Pons (tissue), 1 donor: ENCODE measurements at regions not wholly inside any gene's neighbourhood (a gene's known extent, or its start where the extent isn't known, plus 50 kb on each side); places are given as distances from the start of the nearest gene placed in this dataset.
"Not testable (repeated sequence)": the region's sequence is repeated elsewhere in the genome, so short reads cannot be mapped to it uniquely, and the experiment has no call there.

Source experiments
- DNase-seq: peaks from one replicate; pipeline ENCODE4 v3.0.0-alpha.2; 2016; ENCODE audit warnings: low spot score

GRCh38 chr2:16971722-16972234 lies 306.1 kb upstream of the CYRIA start:
- DNase-seq = no peak

GRCh38 chr2:16970948-16971347 lies 305.3 kb upstream of the CYRIA start:
- DNase-seq = not testable (repeated sequence)

- DNase-seq = no peak
These were observed 296.9 kb upstream of the CYRIA start for GRCh38 chr2:16962505-16962904.

GRCh38 chr2:16960579-16960978 lies 294.9 kb upstream of the CYRIA start:
- DNase-seq = no peak

- DNase-seq = no peak
These were observed 292.6 kb upstream of the CYRIA start for GRCh38 chr2:16958266-16958665.

- DNase-seq = no peak
These were observed 287.2 kb upstream of the CYRIA start for GRCh38 chr2:16952805-16953204.

- DNase-seq = no peak
These were observed 286.7 kb upstream of the CYRIA start for GRCh38 chr2:16952368-16952767.

- no peak for DNase-seq
These were observed 284.8 kb upstream of the CYRIA start for GRCh38 chr2:16950436-16950835.

GRCh38 chr2:16948710-16949109 lies 283.1 kb upstream of the CYRIA start:
- DNase-seq = no peak

- no peak for DNase-seq
These were observed 282.4 kb upstream of the CYRIA start for GRCh38 chr2:16948053-16948452.

- DNase-seq = no peak
These were observed 277.8 kb upstream of the CYRIA start for GRCh38 chr2:16943279-16943958.

- no peak for DNase-seq
These were observed 274.6 kb upstream of the CYRIA start for GRCh38 chr2:16940214-16940613.

GRCh38 chr2:16939771-16940170 lies 274.1 kb upstream of the CYRIA start:
- DNase-seq = no peak

GRCh38 chr2:16933355-16933754 lies 267.7 kb upstream of the CYRIA start:
- DNase-seq = no peak

- no peak for DNase-seq
These were observed 267.2 kb upstream of the CYRIA start for GRCh38 chr2:16932826-16933225.

GRCh38 chr2:16931441-16931840 lies 265.8 kb upstream of the CYRIA start:
- DNase-seq = no peak

GRCh38 chr2:16927398-16927797 lies 261.8 kb upstream of the CYRIA start:
- no peak for DNase-seq

GRCh38 chr2:16925145-16925544 lies 259.5 kb upstream of the CYRIA start:
- no peak for DNase-seq

GRCh38 chr2:16915341-16915755 lies 249.7 kb upstream of the CYRIA start:
- DNase-seq = not testable (repeated sequence)

GRCh38 chr2:16911746-16912145 lies 246.1 kb upstream of the CYRIA start:
- no peak for DNase-seq

GRCh38 chr2:16908656-16909055 lies 243.0 kb upstream of the CYRIA start:
- no peak for DNase-seq

GRCh38 chr2:16907645-16908282 lies 242.1 kb upstream of the CYRIA start:
- no peak for DNase-seq

GRCh38 chr2:16905325-16905724 lies 239.7 kb upstream of the CYRIA start:
- DNase-seq = not testable (repeated sequence)
